Gastrocnemius medialis (tissue), 4 donors: ENCODE measurements at regions not wholly inside any gene's neighbourhood (a gene's known extent, or its start where the extent isn't known, plus 50 kb on each side); places are given as distances from the start of the nearest gene placed in this dataset.

Experiments used
- ATAC-seq, 2 donors: fragments of 150-250 bp; one replicate each; pipeline ENCODE4 v1.9.1; 2016
- DNase-seq, 2 donors: peaks; one replicate each; pipeline ENCODE4 v3.0.0-alpha.2; 2019
- H3K27ac ChIP-seq, 4 donors: fragments of 200-600 bp; sonication (generic); 1 replicate in 1 of 4; 2 replicates in 3 of 4; pipeline ENCODE4 v1.5.1; 2016 to 2018; ENCODE audit warnings: mild to moderate bottlenecking in 2 of 4, moderate library complexity in 1 of 4
- H3K27me3 ChIP-seq, 3 donors: fragments of 200-600 bp; sonication (generic) in 2 of 3; 1 replicate in 1 of 3; 2 replicates in 2 of 3; pipeline versions ENCODE4 v1.5.1 to v1.6.0; 2016 to 2019; ENCODE audit warnings: mild to moderate bottlenecking in 1 of 3, moderate library complexity in 1 of 3
- H3K36me3 ChIP-seq, 2 donors: fragments of 200-600 bp; sonication (generic) in 1 of 2; one replicate each; pipeline ENCODE4 v1.5.1; 2017 to 2018
- H3K4me1 ChIP-seq, 2 donors: fragments of 200-600 bp; sonication (generic) in 1 of 2; one replicate each; pipeline ENCODE4 v1.5.1; 2016 to 2017; ENCODE audit warnings: mild to moderate bottlenecking in 2 of 2
- H3K4me3 ChIP-seq, 4 donors: fragments of 200-600 bp; sonication (generic) in 3 of 4; 1 replicate in 1 of 4; 2 replicates in 3 of 4; pipeline ENCODE4 v1.5.1; 2016 to 2019; ENCODE audit warnings: mild to moderate bottlenecking in 2 of 4
- H3K9me3 ChIP-seq, 3 donors: fragments of 200-600 bp; sonication (generic) in 2 of 3; 1 replicate in 1 of 3; 2 replicates in 2 of 3; pipeline ENCODE4 v1.5.1; 2016 to 2019
- CTCF ChIP-seq, 5 experiments: fragments of 450-650 bp in 3 of 5; fragments of 200-600 bp in 2 of 5; sonication (generic) in 2 of 5; IDR thresholded peaks in 4 of 5; conservative IDR thresholded peaks in 1 of 5; 1 replicate in 4 of 5; 2 replicates in 1 of 5; pipeline ENCODE4 v1.5.1; 2016 to 2019; ENCODE audit warnings: antibody characterized with exemption in 5 of 5, mild to moderate bottlenecking in 3 of 5, moderate library complexity in 3 of 5
- POLR2A ChIP-seq, 2 donors: fragments of 450-650 bp; IDR thresholded peaks; one replicate each; pipeline ENCODE4 v1.6.1; 2017; ENCODE audit warnings: antibody characterized with exemption in 2 of 2, mild to moderate bottlenecking in 2 of 2, moderate library complexity in 2 of 2
- in situ Hi-C, 4 donors: fragments of 200-750 bp; cut with MboI; loops; one replicate each; pipeline versions ENCODE4 v1.15.0 to v1.8.0; 2017; ENCODE audit warnings: low sequenced_read_pairs in 4 of 4
- intact Hi-C: fragments of 100-400 bp; cut with DNase I; formaldehyde crosslinking; loops from one replicate; pipeline ENCODE4 v1.15.1; 2023; ENCODE audit warnings: low total_unique reads

- peaks cover 0 to under 1% of the 10 kb centered on the region in 2 donors for H3K4me1 ChIP-seq
- in situ Hi-C loops (no loop called here), intact Hi-C loops (loop anchor here (10.0 kb wide), 1 partner anchor 81 kb away; the partner anchor contains the start of gene SDC1)
- H3K27me3 ChIP-seq, result no peaks in the 10 kb centered on the region
- DNase-seq (no peak), ATAC-seq (no peak)
- H3K9me3 ChIP-seq, result no peaks in the 10 kb centered on the region
- TF ChIP-seq POLR2A (IDR thresholded peaks at IDR 0.05) (no peak), CTCF (IDR thresholded peaks at IDR 0.05 in 4 of 5, conservative IDR thresholded peaks at IDR 0.05 in 1 of 5) (no peak)
- no peak overlapping the region for H3K27ac ChIP-seq
- no peak overlapping the region for H3K4me3 ChIP-seq
- no peaks in the 10 kb centered on the region for H3K36me3 ChIP-seq
Observed at GRCh38 chr2:20144196-20144595, 80.7 kb downstream of the SDC1 start.

GRCh38 chr2:20143263-20143662, 81.7 kb downstream of the SDC1 start:
- Histone ChIP-seq H3K27me3 (no peaks in the 10 kb centered on the region), H3K27ac (no peak overlapping the region), H3K9me3 (no peaks in the 10 kb centered on the region), H3K36me3 (no peaks in the 10 kb centered on the region), H3K4me3 (no peak overlapping the region), H3K4me1 (no peaks in the 10 kb centered on the region)
- no peak for TF ChIP-seq POLR2A (IDR thresholded peaks at IDR 0.05)
- no peak for TF ChIP-seq CTCF (IDR thresholded peaks at IDR 0.05 in 4 of 5, conservative IDR thresholded peaks at IDR 0.05 in 1 of 5)
- DNase-seq, result no peak
- in situ Hi-C loops, result no loop called here
- intact Hi-C loops, result loop anchor here (10.0 kb wide), 1 partner anchor 82 kb away; the partner anchor contains the start of gene SDC1
- no peak for ATAC-seq

- Histone ChIP-seq H3K9me3 (no peaks in the 10 kb centered on the region), H3K4me1 (no peaks in the 10 kb centered on the region), H3K36me3 (no peaks in the 10 kb centered on the region), H3K4me3 (no peak overlapping the region), H3K27me3 (no peaks in the 10 kb centered on the region), H3K27ac (peak overlapping the region in 1 of 4 donors; percentile 35)
- intact Hi-C loops, result loop anchor here (10.0 kb wide), 1 partner anchor 83 kb away; the partner anchor contains the start of gene SDC1
- no peak for TF ChIP-seq POLR2A (IDR thresholded peaks at IDR 0.05)
- no peak for TF ChIP-seq CTCF (IDR thresholded peaks at IDR 0.05 in 4 of 5, conservative IDR thresholded peaks at IDR 0.05 in 1 of 5)
- in situ Hi-C loops, result no loop called here
- ATAC-seq (no peak), DNase-seq (no peak)
Observed at GRCh38 chr2:20141806-20142205, 83.1 kb downstream of the SDC1 start.

- Histone ChIP-seq H3K27me3 (no peaks in the 10 kb centered on the region), H3K9me3 (no peaks in the 10 kb centered on the region), H3K36me3 (no peaks in the 10 kb centered on the region), H3K4me3 (no peak overlapping the region), H3K27ac (peak overlapping the region in 1 of 4 donors; percentile 35), H3K4me1 (no peaks in the 10 kb centered on the region)
- intact Hi-C loops (loop anchor here (10.0 kb wide), 1 partner anchor 84 kb away; the partner anchor contains the start of gene SDC1), in situ Hi-C loops (no loop called here)
- DNase-seq (peak; percentile 41 to 49), ATAC-seq (peak; percentile 62 to 83)
- TF ChIP-seq CTCF (IDR thresholded peaks at IDR 0.05 in 4 of 5, conservative IDR thresholded peaks at IDR 0.05 in 1 of 5), result no peak
- no peak for TF ChIP-seq POLR2A (IDR thresholded peaks at IDR 0.05)
Observed at GRCh38 chr2:20141056-20141762, 83.7 kb downstream of the SDC1 start.
